Fibroblast of skin of scalp (primary cell): ENCODE measurements at regions not wholly inside any gene's neighbourhood (a gene's known extent, or its start where the extent isn't known, plus 50 kb on each side); places are given as distances from the start of the nearest gene placed in this dataset.

Experiments used
- DNase-seq: peaks from one replicate; pipeline ENCODE4 v3.0.0-alpha.2; 2013

- no peak for DNase-seq
Measured at GRCh38 chr10:78164702-78165101, 131.0 kb downstream of the RPS24 start.

GRCh38 chr10:78165172-78165571 is 131.5 kb downstream of the RPS24 start:
- DNase-seq, result no peak

- DNase-seq, result no peak
Measured at GRCh38 chr10:78165617-78166016, 132.0 kb downstream of the RPS24 start.

- no peak for DNase-seq
Measured at GRCh38 chr10:78166261-78166660, 132.6 kb downstream of the RPS24 start.

- no peak for DNase-seq
Measured at GRCh38 chr10:78169214-78169613, 135.6 kb downstream of the RPS24 start.

GRCh38 chr10:78170026-78170475 is 136.4 kb downstream of the RPS24 start:
- DNase-seq, result peak; percentile 38

GRCh38 chr10:78171633-78172400 is 138.2 kb downstream of the RPS24 start:
- no peak for DNase-seq

GRCh38 chr10:78173360-78174015 is 139.8 kb downstream of the RPS24 start:
- DNase-seq, result no peak

GRCh38 chr10:78175444-78176015 is 141.9 kb downstream of the RPS24 start:
- DNase-seq, result no peak

- DNase-seq, result no peak
Measured at GRCh38 chr10:78176320-78177317, 143.0 kb downstream of the RPS24 start.

GRCh38 chr10:78177491-78178185 is 144.0 kb downstream of the RPS24 start:
- no peak for DNase-seq

GRCh38 chr10:78178397-78178796 is 144.7 kb downstream of the RPS24 start:
- DNase-seq, result no peak

GRCh38 chr10:78178940-78179339 is 145.3 kb downstream of the RPS24 start:
- peak; percentile 33 for DNase-seq

- DNase-seq, result no peak
Measured at GRCh38 chr10:78179886-78180705, 146.4 kb downstream of the RPS24 start.

GRCh38 chr10:78181381-78182055 is 147.9 kb downstream of the RPS24 start:
- no peak for DNase-seq

- DNase-seq, result no peak
Measured at GRCh38 chr10:78182841-78183240, 149.2 kb downstream of the RPS24 start.

GRCh38 chr10:78184851-78185692 is 151.4 kb downstream of the RPS24 start:
- DNase-seq, result no peak

GRCh38 chr10:78185693-78186055 is 152.0 kb downstream of the RPS24 start:
- DNase-seq, result no peak

- DNase-seq, result no peak
Measured at GRCh38 chr10:78186572-78186971, 152.9 kb downstream of the RPS24 start.
